PC-9 (cell line): ENCODE measurements at regions not wholly inside any gene's neighbourhood (a gene's known extent, or its start where the extent isn't known, plus 50 kb on each side); places are given as distances from the start of the nearest gene placed in this dataset.

Source experiments
- BruUV-seq: library from RNA; stranded (reverse); fragments of 400-500 nt; replicated peaks from 2 replicates; lab custom pipeline; 2021; lab: Mats Ljungman, UMichigan
- CTCF ChIA-PET: fragments of 300-600 bp; sonication (Branson Sonifier 250); formaldehyde crosslinking; loops from one replicate; lab custom pipeline; 2022; ENCODE audit warnings: antibody characterized with exemption; lab: Charles Lee
- POLR2A ChIA-PET: fragments of 300-600 bp; sonication (Branson Sonifier 250); formaldehyde crosslinking; loops from one replicate; lab custom pipeline; 2022; ENCODE audit warnings: antibody characterized with exemption; ENCODE audit not compliant: unreplicated experiment; lab: Charles Lee
- DNase-seq, 2 experiments: peaks; one replicate each; pipeline versions ENCODE4 v3.0.0 to v3.0.0-alpha.2; 2015 to 2022; ENCODE audit warnings: mixed read lengths in 1 of 2
- H2AFZ ChIP-seq: fragments of 200-600 bp; sonication (generic); 2 replicates; pipeline ENCODE4 v1.8.1; 2017; ENCODE audit warnings: antibody characterized with exemption
- H3F3A ChIP-seq: fragments of 200-600 bp; sonication (generic); 2 replicates; pipeline ENCODE4 v1.8.1; 2017; ENCODE audit warnings: antibody characterized with exemption, mild to moderate bottlenecking, low read depth; ENCODE audit not compliant: insufficient read depth
- H3K27ac ChIP-seq: fragments of 200-600 bp; sonication (generic); 2 replicates; pipeline ENCODE4 v1.6.1; 2016; ENCODE audit warnings: mixed run types
- H3K27me3 ChIP-seq: fragments of 200-600 bp; sonication (generic); 2 replicates; pipeline ENCODE4 v1.6.1; 2016; ENCODE audit warnings: low read depth, mixed run types; ENCODE audit not compliant: insufficient read depth
- H3K36me3 ChIP-seq: fragments of 200-600 bp; sonication (generic); 2 replicates; pipeline ENCODE4 v1.6.1; 2016; ENCODE audit warnings: low read depth, mixed run types
- H3K4me1 ChIP-seq: fragments of 200-600 bp; sonication (generic); replicated peaks from 2 replicates; pipeline ENCODE4 v1.6.1; 2016; ENCODE audit warnings: mixed run types; ENCODE audit not compliant: insufficient read depth
- H3K4me2 ChIP-seq: fragments of 200-600 bp; sonication (generic); 2 replicates; pipeline ENCODE4 v1.6.1; 2017; ENCODE audit warnings: mixed run types
- H3K4me3 ChIP-seq: fragments of 200-600 bp; sonication (generic); 2 replicates; pipeline ENCODE4 v1.6.1; 2016; ENCODE audit warnings: mixed run types
- H3K79me2 ChIP-seq: fragments of 200-600 bp; sonication (generic); 2 replicates; pipeline ENCODE4 v1.6.1; 2017; ENCODE audit warnings: low read depth, mixed run types
- H3K9me2 ChIP-seq: fragments of 200-600 bp; sonication (generic); 2 replicates; pipeline ENCODE4 v1.8.1; 2017; ENCODE audit warnings: mild to moderate bottlenecking; ENCODE audit not compliant: insufficient read depth
- H3K9me3 ChIP-seq: fragments of 200-600 bp; sonication (generic); 2 replicates; pipeline ENCODE4 v1.8.1; 2016; ENCODE audit warnings: low read depth; ENCODE audit not compliant: insufficient read depth
- H4K20me1 ChIP-seq: fragments of 200-600 bp; sonication (generic); 2 replicates; pipeline ENCODE4 v1.8.1; 2017; ENCODE audit not compliant: insufficient read depth
- EZH2 ChIP-seq: fragments of 200-600 bp; sonication (generic); IDR thresholded peaks from 2 replicates; pipeline ENCODE4 v1.8.0; 2017; ENCODE audit warnings: antibody characterized with exemption, low read depth
- intact Hi-C: fragments of 100-400 bp; cut with micrococcal nuclease; formaldehyde crosslinking; loops from one replicate; pipeline ENCODE4 v1.10.0; 2022; ENCODE audit not compliant: unreplicated experiment
- TF ChIP-seq, protein P1 (sequence below): fragments of 200-600 bp; sonication (generic); conservative IDR thresholded peaks from 2 replicates; pipeline ENCODE4 v1.6.1; 2017; ENCODE audit warnings: mixed run types, antibody characterized with exemption, mild to moderate bottlenecking, moderate library complexity

DNA sequence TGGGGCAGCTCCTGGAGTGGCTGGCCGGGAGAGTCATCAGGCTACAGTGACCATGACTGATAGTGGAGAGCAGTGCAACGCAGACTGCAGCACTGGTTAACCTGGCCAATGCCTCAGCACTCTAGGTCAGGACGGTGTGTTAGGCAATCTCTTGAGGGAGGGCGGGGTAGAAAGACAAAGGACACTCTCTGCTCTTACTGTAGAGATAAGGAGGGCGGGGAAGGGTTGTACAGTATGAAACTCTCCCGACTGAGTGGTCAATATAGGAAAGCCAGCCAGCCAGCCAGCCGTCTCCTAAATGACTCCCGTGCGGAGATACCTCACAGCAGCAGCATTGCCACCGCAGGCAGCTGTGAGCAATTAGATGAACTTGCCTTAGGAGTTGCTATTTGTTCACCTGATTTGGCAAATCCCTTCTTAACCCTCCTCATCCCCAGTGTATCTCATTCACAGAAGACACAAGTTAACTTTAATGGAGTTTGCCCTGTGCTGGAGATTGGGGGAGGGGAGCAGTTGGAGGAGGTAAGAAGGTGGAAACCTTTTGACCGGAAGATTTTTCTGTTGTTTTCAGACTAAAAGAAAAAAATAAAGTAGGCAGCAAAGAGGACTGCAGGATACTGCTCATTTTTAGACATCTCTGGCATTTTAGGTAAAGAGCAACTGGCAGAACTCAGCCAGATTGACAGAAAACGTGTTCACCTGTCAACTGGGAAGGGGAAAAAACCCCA, 330.5 kb downstream of the HNRNPD start:
- ChIA-PET CTCF (no interaction called here), POLR2A (no interaction called here)
- Histone ChIP-seq H3K9me2 (no peaks in the 10 kb centered on the region), H4K20me1 (no peaks in the 10 kb centered on the region), H3K79me2 (no peaks in the 10 kb centered on the region), H3K4me1 (no peaks in the 10 kb centered on the region), H3K9me3 (no peaks in the 10 kb centered on the region), H3K27me3 (peaks cover 11% of the 10 kb centered on the region; the same call in 1 of the 2 replicates), H3K36me3 (no peaks in the 10 kb centered on the region), H3F3A (no peaks in the 10 kb centered on the region), H2AFZ (no peak overlapping the region), H3K27ac (no peak overlapping the region), H3K4me2 (peak overlapping the region; percentile 66), H3K4me3 (no peak overlapping the region)
- intact Hi-C loops, result no loop called here
- no peak for DNase-seq
- BruUV-seq, result no TSS peak
- TF ChIP-seq EZH2, result no peak
- TF ChIP-seq, protein P1, sequence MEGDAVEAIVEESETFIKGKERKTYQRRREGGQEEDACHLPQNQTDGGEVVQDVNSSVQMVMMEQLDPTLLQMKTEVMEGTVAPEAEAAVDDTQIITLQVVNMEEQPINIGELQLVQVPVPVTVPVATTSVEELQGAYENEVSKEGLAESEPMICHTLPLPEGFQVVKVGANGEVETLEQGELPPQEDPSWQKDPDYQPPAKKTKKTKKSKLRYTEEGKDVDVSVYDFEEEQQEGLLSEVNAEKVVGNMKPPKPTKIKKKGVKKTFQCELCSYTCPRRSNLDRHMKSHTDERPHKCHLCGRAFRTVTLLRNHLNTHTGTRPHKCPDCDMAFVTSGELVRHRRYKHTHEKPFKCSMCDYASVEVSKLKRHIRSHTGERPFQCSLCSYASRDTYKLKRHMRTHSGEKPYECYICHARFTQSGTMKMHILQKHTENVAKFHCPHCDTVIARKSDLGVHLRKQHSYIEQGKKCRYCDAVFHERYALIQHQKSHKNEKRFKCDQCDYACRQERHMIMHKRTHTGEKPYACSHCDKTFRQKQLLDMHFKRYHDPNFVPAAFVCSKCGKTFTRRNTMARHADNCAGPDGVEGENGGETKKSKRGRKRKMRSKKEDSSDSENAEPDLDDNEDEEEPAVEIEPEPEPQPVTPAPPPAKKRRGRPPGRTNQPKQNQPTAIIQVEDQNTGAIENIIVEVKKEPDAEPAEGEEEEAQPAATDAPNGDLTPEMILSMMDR, result no peak

DNA sequence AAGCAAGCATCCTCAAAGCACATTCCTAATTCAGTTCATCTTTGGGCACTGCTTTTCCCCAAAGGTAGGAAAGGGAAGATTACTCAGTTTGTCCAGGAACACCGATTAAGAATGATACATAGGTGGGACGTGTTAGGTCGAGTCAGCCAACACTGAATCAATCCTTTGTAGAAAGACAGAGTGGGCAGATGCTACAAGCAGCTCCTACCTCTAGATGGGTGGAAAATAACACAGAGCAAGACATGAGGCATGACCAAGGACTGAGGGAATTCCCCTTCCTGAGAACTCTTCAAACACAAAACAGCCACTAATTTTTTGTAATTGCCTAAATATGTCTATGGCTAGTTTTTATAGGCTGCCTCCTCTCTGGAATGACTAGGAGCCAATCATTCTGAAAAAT, 331.7 kb downstream of the HNRNPD start:
- intact Hi-C loops, result no loop called here
- POLR2A ChIA-PET, result no interaction called here
- Histone ChIP-seq H3K36me3 (no peaks in the 10 kb centered on the region), H3K9me2 (no peaks in the 10 kb centered on the region), H3K9me3 (no peaks in the 10 kb centered on the region), H3K79me2 (no peaks in the 10 kb centered on the region), H2AFZ (no peak overlapping the region), H4K20me1 (no peaks in the 10 kb centered on the region), H3K27me3 (peaks cover 11% of the 10 kb centered on the region; the same call in 1 of the 2 replicates), H3K4me2 (no peak overlapping the region), H3F3A (no peaks in the 10 kb centered on the region), H3K4me3 (no peak overlapping the region), H3K27ac (no peak overlapping the region), H3K4me1 (no peaks in the 10 kb centered on the region)
- BruUV-seq, result no TSS peak
- no peak for TF ChIP-seq EZH2
- TF ChIP-seq, protein P1, result no peak
- no peak for DNase-seq
- CTCF ChIA-PET, result no interaction called here

DNA sequence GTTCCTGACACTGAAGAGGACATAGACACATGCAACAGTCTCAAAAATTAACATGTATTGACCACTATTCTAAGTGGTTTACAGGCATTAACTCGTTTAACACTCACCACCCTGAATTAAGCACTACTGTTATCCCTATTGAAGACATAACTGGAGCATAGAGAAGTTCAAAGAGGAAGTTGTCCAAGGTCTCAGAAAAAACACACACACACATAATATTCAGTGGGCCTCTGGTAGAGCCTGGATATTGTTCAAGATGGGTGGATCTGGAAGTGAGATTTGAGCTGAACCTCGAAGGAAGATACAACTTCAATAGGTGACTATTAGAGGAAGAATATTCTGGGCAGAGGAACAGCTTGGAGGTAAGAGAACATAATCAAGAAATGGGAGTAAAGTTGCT, 334.9 kb downstream of the HNRNPD start:
- Histone ChIP-seq H3K4me2 (no peak overlapping the region), H3K9me3 (no peaks in the 10 kb centered on the region), H3K4me1 (no peaks in the 10 kb centered on the region), H3K79me2 (no peaks in the 10 kb centered on the region), H3K9me2 (no peaks in the 10 kb centered on the region), H4K20me1 (no peaks in the 10 kb centered on the region), H3K36me3 (no peaks in the 10 kb centered on the region), H3K27me3 (peaks cover 11% of the 10 kb centered on the region; the same call in 1 of the 2 replicates), H3K4me3 (no peak overlapping the region), H3K27ac (no peak overlapping the region), H2AFZ (no peak overlapping the region), H3F3A (no peaks in the 10 kb centered on the region)
- intact Hi-C loops, result no loop called here
- BruUV-seq, result no TSS peak
- no peak for DNase-seq
- ChIA-PET CTCF (no interaction called here), POLR2A (no interaction called here)
- TF ChIP-seq, protein P1, result no peak
- no peak for TF ChIP-seq EZH2
